ENCODE measurements at regions not wholly inside any gene's neighbourhood (a gene's known extent, or its start where the extent isn't known, plus 50 kb on each side); places are given as distances from the start of the nearest gene placed in this dataset.

- TF ChIP-seq POLR2A (IDR thresholded peaks at IDR 0.05) (no peak), CTCF (IDR thresholded peaks at IDR 0.05) (no peak)
These were observed 307.8 kb downstream of the C11orf87 start for GRCh38 chr11:109729761-109730160.

Measured in prostate gland (tissue), 2 donors.